Thymus (tissue), 11 donors: ENCODE measurements at regions not wholly inside any gene's neighbourhood (a gene's known extent, or its start where the extent isn't known, plus 50 kb on each side); places are given as distances from the start of the nearest gene placed in this dataset.
"Not testable (repeated sequence)": the region's sequence is repeated elsewhere in the genome, so short reads cannot be mapped to it uniquely, and the experiment has no call there.

Source experiments
- DNase-seq, 9 donors: peaks; one replicate each; pipeline ENCODE4 v3.0.0-alpha.2; 2013; ENCODE audit warnings: low spot score in 9 of 9, low read depth in 6 of 9, missing footprints in 1 of 9
- H3K27ac ChIP-seq, 2 donors: one replicate each; pipeline ENCODE4 v1.5.1; 2013; ENCODE audit warnings: control low read depth in 1 of 2, low read depth in 1 of 2, low read length in 1 of 2, mild to moderate bottlenecking in 1 of 2, moderate library complexity in 1 of 2
- H3K27me3 ChIP-seq, 2 donors: one replicate each; pipeline ENCODE4 v1.5.1; 2013; ENCODE audit warnings: low read length in 1 of 2; ENCODE audit not compliant: control insufficient read depth in 2 of 2, insufficient read depth in 1 of 2
- H3K36me3 ChIP-seq, 2 donors: one replicate each; pipeline ENCODE4 v1.5.1; 2013; ENCODE audit warnings: low read length in 1 of 2, mild to moderate bottlenecking in 1 of 2, moderate library complexity in 1 of 2; ENCODE audit not compliant: control insufficient read depth in 2 of 2, insufficient read depth in 2 of 2
- H3K4me1 ChIP-seq, 2 donors: one replicate each; pipeline ENCODE4 v1.5.1; 2013; ENCODE audit warnings: low read length in 2 of 2; ENCODE audit not compliant: control insufficient read depth in 2 of 2, insufficient read depth in 2 of 2
- H3K4me3 ChIP-seq, 2 donors: one replicate each; pipeline ENCODE4 v1.5.1; 2013; ENCODE audit warnings: low read length in 2 of 2, control low read depth in 1 of 2, mild to moderate bottlenecking in 1 of 2
- H3K9me3 ChIP-seq, 2 donors: one replicate each; pipeline ENCODE4 v1.5.1; 2013; ENCODE audit warnings: low read length in 1 of 2, mild to moderate bottlenecking in 1 of 2; ENCODE audit not compliant: control insufficient read depth in 2 of 2, insufficient read depth in 1 of 2
- WGBS: extraction: QIAGEN DNeasy Blood & Tissue Kit; methylation state at CpG from one replicate; pipeline ENCODE4 v1.1.7; 2013; 5-methylcytosine and 5-hydroxymethylcytosine counted together
- donor health status: healthy.

GRCh38 chr17:16853661-16854320 is 118.1 kb downstream of the TNFRSF13B start:
- DNase-seq: no peak
- H3K27ac ChIP-seq: no peak overlapping the region
- no peaks in the 10 kb centered on the region for H3K36me3 ChIP-seq
- no peaks in the 10 kb centered on the region for H3K9me3 ChIP-seq
- H3K4me3 ChIP-seq: no peak overlapping the region
- H3K4me1 ChIP-seq: no peaks in the 10 kb centered on the region
- 95% methylated on average over 30 of the region's 30 CpGs for WGBS
- H3K27me3 ChIP-seq: no peaks in the 10 kb centered on the region

GRCh38 chr17:16849861-16850260 is 122.1 kb downstream of the TNFRSF13B start:
- H3K4me3 ChIP-seq, DNase-seq, H3K4me1 ChIP-seq, H3K9me3 ChIP-seq, H3K27ac ChIP-seq, H3K27me3 ChIP-seq, H3K36me3 ChIP-seq: not testable (repeated sequence)
- WGBS: 83% methylated on average over 6 of the region's 7 CpGs

- not testable (repeated sequence) for H3K36me3 ChIP-seq, H3K27ac ChIP-seq, DNase-seq, H3K4me1 ChIP-seq, H3K4me3 ChIP-seq, H3K27me3 ChIP-seq, H3K9me3 ChIP-seq
- 95% methylated on average over 8 of the region's 14 CpGs for WGBS
Measured at GRCh38 chr17:16848997-16849396, 122.9 kb downstream of the TNFRSF13B start.

GRCh38 chr17:16845098-16845497 is 126.8 kb downstream of the TNFRSF13B start:
- H3K4me1 ChIP-seq, H3K27me3 ChIP-seq, H3K27ac ChIP-seq, DNase-seq, H3K36me3 ChIP-seq, H3K9me3 ChIP-seq: not testable (repeated sequence)
- H3K4me3 ChIP-seq: peak overlapping the region in 1 of 2 donors; percentile 16
- 95% methylated on average over 4 of the region's 9 CpGs for WGBS

GRCh38 chr17:16844669-16845068 is 127.2 kb downstream of the TNFRSF13B start:
- not testable (repeated sequence) for DNase-seq, H3K4me1 ChIP-seq, H3K27ac ChIP-seq, H3K36me3 ChIP-seq, H3K9me3 ChIP-seq, H3K27me3 ChIP-seq
- peak overlapping the region in 1 of 2 donors; percentile 16 for H3K4me3 ChIP-seq
- WGBS: 84% methylated on average over 6 of the region's 6 CpGs

- 88% methylated on average over 7 of the region's 7 CpGs for WGBS
- not testable (repeated sequence) for H3K36me3 ChIP-seq, H3K27me3 ChIP-seq, H3K4me3 ChIP-seq, H3K27ac ChIP-seq, DNase-seq, H3K4me1 ChIP-seq, H3K9me3 ChIP-seq
Measured at GRCh38 chr17:16843511-16843910, 128.4 kb downstream of the TNFRSF13B start.

GRCh38 chr17:16842346-16842745 is 129.6 kb downstream of the TNFRSF13B start:
- DNase-seq, H3K9me3 ChIP-seq, H3K27ac ChIP-seq, H3K4me3 ChIP-seq, H3K36me3 ChIP-seq, H3K4me1 ChIP-seq, H3K27me3 ChIP-seq: not testable (repeated sequence)
- WGBS: 84% methylated on average over 6 of the region's 6 CpGs

GRCh38 chr17:16841896-16842295 is 130.0 kb downstream of the TNFRSF13B start:
- not testable (repeated sequence) for H3K27me3 ChIP-seq, H3K27ac ChIP-seq, H3K9me3 ChIP-seq, H3K4me1 ChIP-seq, DNase-seq, H3K36me3 ChIP-seq, H3K4me3 ChIP-seq
- 88% methylated on average over 3 of the region's 10 CpGs for WGBS

- not testable (repeated sequence) for H3K27ac ChIP-seq, H3K36me3 ChIP-seq, H3K9me3 ChIP-seq, DNase-seq, H3K4me1 ChIP-seq, H3K27me3 ChIP-seq, H3K4me3 ChIP-seq
- 85% methylated on average over 7 of the region's 9 CpGs for WGBS
Measured at GRCh38 chr17:16840219-16840618, 131.7 kb downstream of the TNFRSF13B start.
